ENCODE measurements at regions not wholly inside any gene's neighbourhood (a gene's known extent, or its start where the extent isn't known, plus 50 kb on each side); places are given as distances from the start of the nearest gene placed in this dataset.
"Not testable (repeated sequence)": the region's sequence is repeated elsewhere in the genome, so short reads cannot be mapped to it uniquely, and the experiment has no call there.

GRCh38 chr1:213779228-213779627 is 208.5 kb upstream of the PROX1 start:
- DNase-seq (ENCODE audit: low read depth in 2 of 2): no peak

GRCh38 chr1:213782941-213783672 is 204.7 kb upstream of the PROX1 start:
- DNase-seq (ENCODE audit: low read depth in 2 of 2): no peak

GRCh38 chr1:213783893-213784292 is 203.9 kb upstream of the PROX1 start:
- no peak for DNase-seq (ENCODE audit: low read depth in 2 of 2)

GRCh38 chr1:213786683-213787082 is 201.1 kb upstream of the PROX1 start:
- DNase-seq (ENCODE audit: low read depth in 2 of 2): no peak

GRCh38 chr1:213790565-213790964 is 197.2 kb upstream of the PROX1 start:
- DNase-seq (ENCODE audit: low read depth in 2 of 2): no peak

GRCh38 chr1:213793482-213794067 is 194.2 kb upstream of the PROX1 start:
- no peak for DNase-seq (ENCODE audit: low read depth in 2 of 2)

- no peak for DNase-seq (ENCODE audit: low read depth in 2 of 2)
Observed at GRCh38 chr1:213796525-213796924, 191.2 kb upstream of the PROX1 start.

- not testable (repeated sequence) for DNase-seq (ENCODE audit: low read depth in 2 of 2)
Observed at GRCh38 chr1:213808288-213808687, 179.5 kb upstream of the PROX1 start.

GRCh38 chr1:213817156-213817555 is 170.6 kb upstream of the PROX1 start:
- no peak for DNase-seq (ENCODE audit: low read depth in 2 of 2)

GRCh38 chr1:213820362-213821149 is 167.2 kb upstream of the PROX1 start:
- no peak for DNase-seq (ENCODE audit: low read depth in 2 of 2)

GRCh38 chr1:213821175-213821942 is 166.4 kb upstream of the PROX1 start:
- no peak for DNase-seq (ENCODE audit: low read depth in 2 of 2)

GRCh38 chr1:213821943-213822334 is 165.8 kb upstream of the PROX1 start:
- DNase-seq (ENCODE audit: low read depth in 2 of 2): no peak

GRCh38 chr1:213826891-213827290 is 160.9 kb upstream of the PROX1 start:
- no peak for DNase-seq (ENCODE audit: low read depth in 2 of 2)

GRCh38 chr1:213828867-213829266 is 158.9 kb upstream of the PROX1 start:
- DNase-seq (ENCODE audit: low read depth in 2 of 2): no peak

GRCh38 chr1:213829780-213830179 is 158.0 kb upstream of the PROX1 start:
- DNase-seq (ENCODE audit: low read depth in 2 of 2): no peak

GRCh38 chr1:213830371-213830770 is 157.4 kb upstream of the PROX1 start:
- no peak for DNase-seq (ENCODE audit: low read depth in 2 of 2)

- no peak for DNase-seq (ENCODE audit: low read depth in 2 of 2)
Observed at GRCh38 chr1:213840575-213840974, 147.2 kb upstream of the PROX1 start.

- no peak for DNase-seq (ENCODE audit: low read depth in 2 of 2)
Observed at GRCh38 chr1:213844632-213845031, 143.1 kb upstream of the PROX1 start.

- no peak for DNase-seq (ENCODE audit: low read depth in 2 of 2)
Observed at GRCh38 chr1:213852107-213852506, 135.7 kb upstream of the PROX1 start.

- DNase-seq (ENCODE audit: low read depth in 2 of 2): no peak
Observed at GRCh38 chr1:213858581-213858980, 129.2 kb upstream of the PROX1 start.

- no peak for DNase-seq (ENCODE audit: low read depth in 2 of 2)
Observed at GRCh38 chr1:213861841-213862240, 125.9 kb upstream of the PROX1 start.

- no peak for DNase-seq (ENCODE audit: low read depth in 2 of 2)
Observed at GRCh38 chr1:213864091-213864490, 123.7 kb upstream of the PROX1 start.

Measured in stimulated activated CD4-positive, alpha-beta T cell treated with anti-CD3 and anti-CD28 coated beads, Interleukin-4, amount 100 ng/mL, for 48 hours (primary cell).